ENCODE measurements at regions not wholly inside any gene's neighbourhood (a gene's known extent, or its start where the extent isn't known, plus 50 kb on each side); places are given as distances from the start of the nearest gene placed in this dataset.

GRCh38 chr2:20526160-20526559 is 79.3 kb downstream of the RHOB start:
- CTCF ChIA-PET: interaction anchor here (1.1 to 2.4 kb wide), 3 partner anchors 9 to 29 kb away, joined by 3 to 8 read pairs (median 5); no protein-coding TSS in a partner anchor
- no peak for DNase-seq (ENCODE audit: low read depth)
- Histone ChIP-seq H3K27me3 (ENCODE audit: control insufficient read depth, insufficient read depth, low read length) (no peaks in the 10 kb centered on the region), H3K4me3 (ENCODE audit: low read depth, low read length) (no peak overlapping the region), H3K36me3 (ENCODE audit: control insufficient read depth, insufficient read depth, low read length) (no peaks in the 10 kb centered on the region)
- POLR2A ChIA-PET: no interaction called here
- TF ChIP-seq CTCF (IDR thresholded peaks at IDR 0.05; ENCODE audit: insufficient read depth, low read depth, low read length): no peak

GRCh38 chr2:20526708-20527107 is 79.8 kb downstream of the RHOB start:
- ChIA-PET CTCF (interaction anchor here (2.4 kb wide), 1 partner anchor 10 kb away, joined by 8 read pairs; no protein-coding TSS in a partner anchor), POLR2A (no interaction called here)
- no peak for TF ChIP-seq CTCF (IDR thresholded peaks at IDR 0.05; ENCODE audit: insufficient read depth, low read depth, low read length)
- Histone ChIP-seq H3K36me3 (ENCODE audit: control insufficient read depth, insufficient read depth, low read length) (no peaks in the 10 kb centered on the region), H3K27me3 (ENCODE audit: control insufficient read depth, insufficient read depth, low read length) (no peaks in the 10 kb centered on the region), H3K4me3 (ENCODE audit: low read depth, low read length) (no peak overlapping the region)
- no peak for DNase-seq (ENCODE audit: low read depth)

GRCh38 chr2:20528713-20529112 is 81.8 kb downstream of the RHOB start:
- CTCF ChIA-PET: no interaction called here

GRCh38 chr2:20530520-20530919 is 83.6 kb downstream of the RHOB start:
- TF ChIP-seq CTCF (IDR thresholded peaks at IDR 0.05; ENCODE audit: insufficient read depth, low read depth, low read length): no peak
- H3K36me3 ChIP-seq (ENCODE audit: control insufficient read depth, insufficient read depth, low read length): no peaks in the 10 kb centered on the region
- POLR2A ChIA-PET: no interaction called here
- H3K4me3 ChIP-seq (ENCODE audit: low read depth, low read length): no peak overlapping the region
- CTCF ChIA-PET: no interaction called here
- no peak for DNase-seq (ENCODE audit: low read depth)
- H3K27me3 ChIP-seq (ENCODE audit: control insufficient read depth, insufficient read depth, low read length): no peaks in the 10 kb centered on the region

More at GRCh38 chr2:20528713-20529112, 81.8 kb downstream of the RHOB start:
- no peaks in the 10 kb centered on the region for H3K36me3 ChIP-seq (ENCODE audit: control insufficient read depth, insufficient read depth, low read length)
- TF ChIP-seq CTCF (IDR thresholded peaks at IDR 0.05; ENCODE audit: insufficient read depth, low read depth, low read length): no peak
- H3K27me3 ChIP-seq (ENCODE audit: control insufficient read depth, insufficient read depth, low read length): no peaks in the 10 kb centered on the region
- no peak for DNase-seq (ENCODE audit: low read depth)
- no peak overlapping the region for H3K4me3 ChIP-seq (ENCODE audit: low read depth, low read length)
- POLR2A ChIA-PET: no interaction called here

GRCh38 chr2:20531633-20532262 is 84.9 kb downstream of the RHOB start:
- Histone ChIP-seq H3K4me3 (ENCODE audit: low read depth, low read length) (no peak overlapping the region), H3K27me3 (ENCODE audit: control insufficient read depth, insufficient read depth, low read length) (no peaks in the 10 kb centered on the region), H3K36me3 (ENCODE audit: control insufficient read depth, insufficient read depth, low read length) (no peaks in the 10 kb centered on the region)
- ChIA-PET POLR2A (no interaction called here), CTCF (no interaction called here)
- DNase-seq (ENCODE audit: low read depth): no peak
- TF ChIP-seq CTCF (IDR thresholded peaks at IDR 0.05; ENCODE audit: insufficient read depth, low read depth, low read length): no peak
